GM23338 (cell line): ENCODE measurements at regions not wholly inside any gene's neighbourhood (a gene's known extent, or its start where the extent isn't known, plus 50 kb on each side); places are given as distances from the start of the nearest gene placed in this dataset.

Experiments used
- ATAC-seq: fragments of 200-7000 bp; cut with Tn5 transposase; 3 replicates; pipeline ENCODE4 v1.9.1; 2020
- DNase-seq: peaks from one replicate; pipeline ENCODE4 v3.0.0-alpha.2; 2015; ENCODE audit warnings: low spot score
- H2AFZ ChIP-seq: fragments of 200-600 bp; sonication (generic); 2 replicates; pipeline ENCODE4 v1.8.0; 2016; ENCODE audit warnings: antibody characterized with exemption, mild to moderate bottlenecking, moderate library complexity
- H3F3A ChIP-seq: fragments of 200-600 bp; sonication (generic); replicated peaks from 2 replicates; pipeline ENCODE4 v1.8.0; 2017; ENCODE audit warnings: antibody characterized with exemption, mixed run types, low read depth
- H3K27ac ChIP-seq: fragments of 200-600 bp; sonication (generic); 2 replicates; pipeline ENCODE4 v1.6.1; 2016; ENCODE audit warnings: low read depth
- H3K27me3 ChIP-seq: fragments of 200-600 bp; sonication (generic); 2 replicates; pipeline ENCODE4 v1.8.0; 2016; ENCODE audit warnings: mild to moderate bottlenecking, mixed run types, moderate library complexity; ENCODE audit not compliant: insufficient read depth
- H3K36me3 ChIP-seq: fragments of 200-600 bp; sonication (generic); 2 replicates; pipeline ENCODE4 v1.8.0; 2016; ENCODE audit warnings: mild to moderate bottlenecking; ENCODE audit not compliant: insufficient read depth
- H3K4me1 ChIP-seq: fragments of 200-600 bp; sonication (generic); 2 replicates; pipeline ENCODE4 v1.8.0; 2016; ENCODE audit warnings: mild to moderate bottlenecking, moderate library complexity; ENCODE audit not compliant: insufficient read depth
- H3K4me2 ChIP-seq: fragments of 200-600 bp; sonication (generic); 2 replicates; pipeline ENCODE4 v1.7.1; 2017; ENCODE audit warnings: mixed run types
- H3K4me3 ChIP-seq: fragments of 200-600 bp; sonication (generic); 2 replicates; pipeline ENCODE4 v1.6.1; 2016; ENCODE audit warnings: mixed run types
- H3K79me2 ChIP-seq: fragments of 200-600 bp; sonication (generic); replicated peaks from 2 replicates; pipeline ENCODE4 v1.8.0; 2017; ENCODE audit warnings: mild to moderate bottlenecking; ENCODE audit not compliant: insufficient read depth
- H3K9me2 ChIP-seq: fragments of 200-600 bp; sonication (generic); 2 replicates; pipeline ENCODE4 v1.8.0; 2017; ENCODE audit not compliant: insufficient read depth
- H4K20me1 ChIP-seq: fragments of 200-600 bp; sonication (generic); replicated peaks from 2 replicates; pipeline ENCODE4 v1.8.0; 2017; ENCODE audit warnings: mild to moderate bottlenecking; ENCODE audit not compliant: insufficient read depth
- H3K27ac Mint-ChIP-seq: 2 replicates; pipeline ENCODE4 v1.8.0; 2020; ENCODE audit warnings: inconsistent platforms, mild to moderate bottlenecking, moderate library complexity, mixed read lengths
- H3K27me3 Mint-ChIP-seq: 3 replicates; pipeline ENCODE4 v1.8.0; 2022; ENCODE audit warnings: low read depth, mild to moderate bottlenecking, moderate library complexity, mixed read lengths, inconsistent platforms; ENCODE audit not compliant: insufficient read depth, poor library complexity
- H3K36me3 Mint-ChIP-seq: 3 replicates; pipeline ENCODE4 v1.8.0; 2021; ENCODE audit warnings: low read depth, mild to moderate bottlenecking, inconsistent platforms, moderate library complexity, mixed read lengths
- H3K4me1 Mint-ChIP-seq: 3 replicates; pipeline ENCODE4 v1.8.0; 2020; ENCODE audit warnings: mild to moderate bottlenecking, inconsistent platforms, mixed read lengths
- H3K4me3 Mint-ChIP-seq: 3 replicates; pipeline ENCODE4 v1.8.0; 2021; ENCODE audit warnings: moderate library complexity, mild to moderate bottlenecking, inconsistent platforms, mixed read lengths
- H3K9me3 Mint-ChIP-seq: 3 replicates; pipeline ENCODE4 v1.8.0; 2020; ENCODE audit warnings: moderate library complexity, mild to moderate bottlenecking, inconsistent platforms, mixed read lengths
- CREB1 ChIP-seq: fragments of 250-450 bp; sonication (Bioruptor Pico); IDR thresholded peaks from 2 replicates; pipeline ENCODE4 v1.5.0; 2020; ENCODE audit warnings: low read depth, mild to moderate bottlenecking, moderate library complexity
- CTCF ChIP-seq, 2 experiments: fragments of 200-600 bp in 1 of 2; sonication (generic) in 1 of 2; conservative IDR thresholded peaks; 2 replicates each; pipeline versions ENCODE4 v1.5.1 to v1.6.1; 2016 to 2017; ENCODE audit warnings: antibody characterized with exemption in 2 of 2, low read depth in 2 of 2, mild to moderate bottlenecking in 2 of 2, moderate library complexity in 1 of 2
- ETS1 ChIP-seq: IDR thresholded peaks from 2 replicates; pipeline ENCODE4 v1.6.1; 2016; ENCODE audit warnings: antibody characterized with exemption
- EZH2 ChIP-seq: fragments of 200-600 bp; sonication (generic); IDR thresholded peaks from one replicate; pipeline ENCODE4 v1.8.0; 2017; ENCODE audit warnings: antibody characterized with exemption, mild to moderate bottlenecking, low read depth; ENCODE audit not compliant: unreplicated experiment
- EZH2phosphoT487 ChIP-seq: fragments of 200-600 bp; sonication (generic); IDR thresholded peaks from one replicate; pipeline ENCODE4 v1.8.1; 2018; ENCODE audit warnings: antibody characterized with exemption; ENCODE audit not compliant: unreplicated experiment
- JUNB ChIP-seq: IDR thresholded peaks from one replicate; pipeline ENCODE4 v1.6.1; 2016; ENCODE audit warnings: antibody characterized with exemption; ENCODE audit not compliant: unreplicated experiment
- NANOG ChIP-seq: IDR thresholded peaks from 2 replicates; pipeline ENCODE4 v1.6.1; 2016; ENCODE audit warnings: antibody characterized with exemption, borderline replicate concordance
- POLR2AphosphoS5 ChIP-seq: IDR thresholded peaks from 2 replicates; pipeline ENCODE4 v1.6.1; 2016; ENCODE audit warnings: antibody characterized with exemption, low read depth
- REST ChIP-seq: IDR thresholded peaks from one replicate; pipeline ENCODE4 v1.6.1; 2018; ENCODE audit warnings: antibody characterized with exemption; ENCODE audit not compliant: unreplicated experiment
- STAT1 ChIP-seq: IDR thresholded peaks from one replicate; pipeline ENCODE4 v1.6.1; 2016; ENCODE audit warnings: antibody characterized with exemption; ENCODE audit not compliant: unreplicated experiment
- ZNF114 ChIP-seq: fragments of 250-450 bp; sonication (Bioruptor Pico); IDR thresholded peaks from 2 replicates; pipeline ENCODE4 v1.5.0; 2020; ENCODE audit warnings: mild to moderate bottlenecking, moderate library complexity
- ZNF331 ChIP-seq: fragments of 250-450 bp; sonication (Bioruptor Pico); IDR thresholded peaks from 2 replicates; pipeline ENCODE4 v1.5.0; 2020; ENCODE audit warnings: low read depth, mild to moderate bottlenecking, moderate library complexity
- TF ChIP-seq, protein P1 (sequence below): fragments of 250-450 bp; sonication (Bioruptor Pico); IDR thresholded peaks from 2 replicates; pipeline ENCODE4 v1.5.0; 2020; ENCODE audit warnings: mild to moderate bottlenecking, moderate library complexity

- Histone ChIP-seq H4K20me1 (no peaks in the 10 kb centered on the region), H3K4me1 (peaks cover 31% of the 10 kb centered on the region), H2AFZ (no peak overlapping the region), H3F3A (peaks cover 31% of the 10 kb centered on the region), H3K4me2 (no peak overlapping the region), H3K4me3 (no peak overlapping the region), H3K27ac (peak overlapping the region; percentile 75), H3K27me3 (no peaks in the 10 kb centered on the region), H3K36me3 (peaks cover 29% of the 10 kb centered on the region), H3K79me2 (peaks cover 25% of the 10 kb centered on the region), H3K9me2 (no peaks in the 10 kb centered on the region)
- Mint-ChIP-seq H3K4me3 (no peak overlapping the region), H3K36me3 (peaks cover 26% of the 10 kb centered on the region), H3K27me3 (peaks cover 25% of the 10 kb centered on the region), H3K27ac (no peak overlapping the region), H3K4me1 (peaks cover 23% of the 10 kb centered on the region), H3K9me3 (no peaks in the 10 kb centered on the region)
- no peak for ATAC-seq
- no peak for TF ChIP-seq STAT1
- no peak for TF ChIP-seq CTCF (conservative IDR thresholded peaks at IDR 0.05; ENCODE audit: low read depth in 2 of 2)
- TF ChIP-seq EZH2, result no peak
- no peak for TF ChIP-seq REST
- TF ChIP-seq, protein P1, sequence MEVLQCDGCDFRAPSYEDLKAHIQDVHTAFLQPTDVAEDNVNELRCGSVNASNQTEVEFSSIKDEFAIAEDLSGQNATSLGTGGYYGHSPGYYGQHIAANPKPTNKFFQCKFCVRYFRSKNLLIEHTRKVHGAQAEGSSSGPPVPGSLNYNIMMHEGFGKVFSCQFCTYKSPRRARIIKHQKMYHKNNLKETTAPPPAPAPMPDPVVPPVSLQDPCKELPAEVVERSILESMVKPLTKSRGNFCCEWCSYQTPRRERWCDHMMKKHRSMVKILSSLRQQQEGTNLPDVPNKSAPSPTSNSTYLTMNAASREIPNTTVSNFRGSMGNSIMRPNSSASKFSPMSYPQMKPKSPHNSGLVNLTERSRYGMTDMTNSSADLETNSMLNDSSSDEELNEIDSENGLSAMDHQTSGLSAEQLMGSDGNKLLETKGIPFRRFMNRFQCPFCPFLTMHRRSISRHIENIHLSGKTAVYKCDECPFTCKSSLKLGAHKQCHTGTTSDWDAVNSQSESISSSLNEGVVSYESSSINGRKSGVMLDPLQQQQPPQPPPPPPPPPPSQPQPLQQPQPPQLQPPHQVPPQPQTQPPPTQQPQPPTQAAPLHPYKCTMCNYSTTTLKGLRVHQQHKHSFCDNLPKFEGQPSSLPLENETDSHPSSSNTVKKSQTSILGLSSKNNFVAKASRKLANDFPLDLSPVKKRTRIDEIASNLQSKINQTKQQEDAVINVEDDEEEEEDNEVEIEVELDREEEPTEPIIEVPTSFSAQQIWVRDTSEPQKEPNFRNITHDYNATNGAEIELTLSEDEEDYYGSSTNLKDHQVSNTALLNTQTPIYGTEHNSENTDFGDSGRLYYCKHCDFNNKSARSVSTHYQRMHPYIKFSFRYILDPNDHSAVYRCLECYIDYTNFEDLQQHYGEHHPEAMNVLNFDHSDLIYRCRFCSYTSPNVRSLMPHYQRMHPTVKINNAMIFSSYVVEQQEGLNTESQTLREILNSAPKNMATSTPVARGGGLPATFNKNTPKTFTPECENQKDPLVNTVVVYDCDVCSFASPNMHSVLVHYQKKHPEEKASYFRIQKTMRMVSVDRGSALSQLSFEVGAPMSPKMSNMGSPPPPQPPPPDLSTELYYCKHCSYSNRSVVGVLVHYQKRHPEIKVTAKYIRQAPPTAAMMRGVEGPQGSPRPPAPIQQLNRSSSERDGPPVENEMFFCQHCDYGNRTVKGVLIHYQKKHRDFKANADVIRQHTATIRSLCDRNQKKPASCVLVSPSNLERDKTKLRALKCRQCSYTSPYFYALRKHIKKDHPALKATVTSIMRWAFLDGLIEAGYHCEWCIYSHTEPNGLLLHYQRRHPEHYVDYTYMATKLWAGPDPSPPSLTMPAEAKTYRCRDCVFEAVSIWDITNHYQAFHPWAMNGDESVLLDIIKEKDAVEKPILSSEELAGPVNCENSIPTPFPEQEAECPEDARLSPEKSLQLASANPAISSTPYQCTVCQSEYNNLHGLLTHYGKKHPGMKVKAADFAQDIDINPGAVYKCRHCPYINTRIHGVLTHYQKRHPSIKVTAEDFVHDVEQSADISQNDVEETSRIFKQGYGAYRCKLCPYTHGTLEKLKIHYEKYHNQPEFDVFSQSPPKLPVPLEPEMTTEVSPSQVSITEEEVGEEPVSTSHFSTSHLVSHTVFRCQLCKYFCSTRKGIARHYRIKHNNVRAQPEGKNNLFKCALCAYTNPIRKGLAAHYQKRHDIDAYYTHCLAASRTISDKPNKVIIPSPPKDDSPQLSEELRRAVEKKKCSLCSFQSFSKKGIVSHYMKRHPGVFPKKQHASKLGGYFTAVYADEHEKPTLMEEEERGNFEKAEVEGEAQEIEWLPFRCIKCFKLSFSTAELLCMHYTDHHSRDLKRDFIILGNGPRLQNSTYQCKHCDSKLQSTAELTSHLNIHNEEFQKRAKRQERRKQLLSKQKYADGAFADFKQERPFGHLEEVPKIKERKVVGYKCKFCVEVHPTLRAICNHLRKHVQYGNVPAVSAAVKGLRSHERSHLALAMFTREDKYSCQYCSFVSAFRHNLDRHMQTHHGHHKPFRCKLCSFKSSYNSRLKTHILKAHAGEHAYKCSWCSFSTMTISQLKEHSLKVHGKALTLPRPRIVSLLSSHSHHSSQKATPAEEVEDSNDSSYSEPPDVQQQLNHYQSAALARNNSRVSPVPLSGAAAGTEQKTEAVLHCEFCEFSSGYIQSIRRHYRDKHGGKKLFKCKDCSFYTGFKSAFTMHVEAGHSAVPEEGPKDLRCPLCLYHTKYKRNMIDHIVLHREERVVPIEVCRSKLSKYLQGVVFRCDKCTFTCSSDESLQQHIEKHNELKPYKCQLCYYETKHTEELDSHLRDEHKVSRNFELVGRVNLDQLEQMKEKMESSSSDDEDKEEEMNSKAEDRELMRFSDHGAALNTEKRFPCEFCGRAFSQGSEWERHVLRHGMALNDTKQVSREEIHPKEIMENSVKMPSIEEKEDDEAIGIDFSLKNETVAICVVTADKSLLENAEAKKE (CRISPR knock-in tag), result no peak
- no peak for TF ChIP-seq ZNF331
- no peak for TF ChIP-seq CREB1
- no peak; the same call in 1 of the 2 replicates for TF ChIP-seq POLR2AphosphoS5
- no peak for TF ChIP-seq JUNB
- TF ChIP-seq EZH2phosphoT487, result no peak
- TF ChIP-seq NANOG, result no peak
- no peak for TF ChIP-seq ETS1
- no peak for TF ChIP-seq ZNF114 (CRISPR knock-in tag)
- no peak for DNase-seq
These were observed 275.7 kb upstream of the SLC16A7 start for GRCh38 chr12:59320112-59320511.
